Testis (tissue), 2 donors: ENCODE measurements at regions not wholly inside any gene's neighbourhood (a gene's known extent, or its start where the extent isn't known, plus 50 kb on each side); places are given as distances from the start of the nearest gene placed in this dataset.

Experiments
- CTCF ChIP-seq, 3 experiments: fragments of 450-650 bp in 2 of 3; fragments of 200-600 bp in 1 of 3; sonication (generic) in 1 of 3; IDR thresholded peaks; one replicate each; pipeline ENCODE4 v1.5.1; 2016 to 2019; ENCODE audit warnings: antibody characterized with exemption in 3 of 3, mild to moderate bottlenecking in 2 of 3, moderate library complexity in 1 of 3
- POLR2A ChIP-seq: fragments of 450-650 bp; IDR thresholded peaks from one replicate; pipeline ENCODE4 v1.6.1; 2017; ENCODE audit warnings: antibody characterized with exemption, mild to moderate bottlenecking, moderate library complexity

GRCh38 chr5:125272357-125272756 lies 525.9 kb upstream of the ZNF608 start:
- TF ChIP-seq CTCF (IDR thresholded peaks at IDR 0.05) (no peak), POLR2A (no peak)
